Central memory CD4-positive, alpha-beta T cell (primary cell): ENCODE measurements at regions not wholly inside any gene's neighbourhood (a gene's known extent, or its start where the extent isn't known, plus 50 kb on each side); places are given as distances from the start of the nearest gene placed in this dataset.

ENCODE experiments used
- DNase-seq: peaks from one replicate; pipeline ENCODE4 v3.0.0; 2022

DNA sequence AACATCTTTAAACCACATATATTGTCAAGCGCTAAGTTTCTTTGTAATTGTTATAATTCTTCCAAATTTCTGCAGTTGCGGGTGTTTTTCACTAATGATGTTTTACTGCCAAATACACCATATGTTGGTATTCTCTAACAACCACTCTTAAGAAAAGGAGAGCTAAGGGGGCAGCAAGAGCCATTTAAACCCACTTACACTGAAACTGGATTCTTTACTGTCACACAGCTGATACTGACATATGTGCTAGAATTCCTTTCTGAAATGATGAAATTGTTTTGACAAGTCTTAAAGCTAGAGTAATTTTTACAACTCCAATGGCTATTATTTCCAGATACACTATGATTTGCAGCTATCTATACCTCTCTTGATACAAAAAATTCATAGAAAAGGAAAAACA is 483.1 kb downstream of the CDH11 start:
- no peak for DNase-seq

DNA sequence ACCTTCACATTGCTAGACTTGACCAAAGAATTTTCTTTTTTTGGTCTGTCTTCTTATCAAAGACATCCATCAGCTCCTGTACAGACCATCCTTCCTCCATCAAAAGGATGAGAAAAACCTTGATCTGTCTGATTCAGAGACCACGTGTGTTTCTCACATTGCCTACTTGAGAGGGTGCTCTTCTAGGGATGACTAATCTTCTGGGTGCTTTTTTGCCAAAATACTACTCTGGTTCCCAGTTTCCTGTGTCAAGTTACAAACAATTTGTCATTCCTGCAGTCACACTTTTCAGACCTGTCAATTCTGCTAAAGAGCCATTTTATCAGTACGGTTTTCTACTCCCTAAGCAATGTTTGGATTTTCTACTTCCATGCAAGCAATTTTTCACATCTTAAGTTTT is 492.2 kb downstream of the CDH11 start:
- DNase-seq, result no peak

GRCh38 chr16:64627781-64628180 is 494.1 kb downstream of the CDH11 start:
- DNase-seq, result no peak

GRCh38 chr16:64627288-64627687 is 494.6 kb downstream of the CDH11 start:
- DNase-seq, result no peak

DNA sequence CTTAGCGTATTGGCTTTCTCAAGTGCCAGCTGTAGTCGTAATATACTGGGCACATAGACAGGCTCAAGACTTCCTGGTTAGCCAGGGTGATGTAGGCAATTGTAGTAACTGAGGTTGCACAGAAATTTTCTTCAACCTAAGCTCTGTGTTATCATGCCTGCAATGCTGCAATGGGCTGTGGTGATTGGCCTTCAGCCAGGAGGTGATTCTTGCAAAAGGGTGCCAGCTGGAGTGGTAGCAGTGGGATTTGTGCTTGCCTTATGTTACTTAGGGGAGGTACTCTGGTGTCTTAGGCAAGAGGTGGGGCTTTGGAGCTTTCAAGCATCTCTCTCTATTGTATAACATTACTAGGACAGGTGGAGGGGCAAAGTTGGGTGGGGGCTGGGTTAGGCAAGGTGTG is 495.1 kb downstream of the CDH11 start:
- no peak for DNase-seq

DNA sequence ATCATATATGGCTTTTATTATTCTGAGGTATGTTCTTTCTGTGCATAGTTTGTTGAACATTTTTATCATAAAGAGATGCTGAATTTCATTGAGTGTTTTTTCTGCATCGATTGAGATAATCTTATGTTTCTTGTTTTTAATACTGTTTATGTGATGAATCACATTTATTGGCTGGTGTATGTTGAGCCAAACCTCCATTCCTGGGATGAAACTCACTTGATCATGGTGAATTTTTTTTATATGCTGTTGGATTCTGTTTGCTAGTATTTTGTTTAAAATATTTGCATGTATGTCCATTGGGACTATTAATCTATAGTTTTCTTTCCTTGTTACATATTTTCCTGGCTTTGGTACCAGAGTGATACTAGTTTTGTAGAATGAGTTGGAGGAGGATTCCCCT is 500.2 kb downstream of the CDH11 start:
- no peak for DNase-seq

- no peak for DNase-seq
Observed at GRCh38 chr16:64617836-64618476, 503.9 kb downstream of the CDH11 start.

GRCh38 chr16:64615630-64616280 is 506.1 kb downstream of the CDH11 start:
- no peak for DNase-seq

- no peak for DNase-seq
Observed at GRCh38 chr16:64596196-64596595, 525.7 kb downstream of the CDH11 start.

DNA sequence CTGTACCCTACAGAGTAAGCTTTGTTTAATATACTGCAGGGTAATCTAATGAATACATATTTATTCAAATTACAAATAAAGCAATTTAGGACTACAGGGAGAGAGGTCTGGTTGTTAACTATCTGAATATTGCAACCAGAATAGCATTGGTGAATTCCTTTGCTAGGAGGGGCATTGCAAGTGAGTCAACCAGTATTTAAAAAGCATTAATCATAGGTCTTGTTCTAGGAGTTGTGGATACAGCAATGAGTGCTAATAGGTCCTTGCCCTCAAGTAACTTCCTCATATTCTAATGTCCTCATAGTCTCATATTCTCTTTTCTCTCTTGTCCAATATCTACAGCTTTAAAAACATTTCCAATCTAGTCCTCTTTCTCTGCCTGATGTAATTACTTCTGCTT is 531.4 kb downstream of the CDH11 start:
- DNase-seq, result no peak

DNA sequence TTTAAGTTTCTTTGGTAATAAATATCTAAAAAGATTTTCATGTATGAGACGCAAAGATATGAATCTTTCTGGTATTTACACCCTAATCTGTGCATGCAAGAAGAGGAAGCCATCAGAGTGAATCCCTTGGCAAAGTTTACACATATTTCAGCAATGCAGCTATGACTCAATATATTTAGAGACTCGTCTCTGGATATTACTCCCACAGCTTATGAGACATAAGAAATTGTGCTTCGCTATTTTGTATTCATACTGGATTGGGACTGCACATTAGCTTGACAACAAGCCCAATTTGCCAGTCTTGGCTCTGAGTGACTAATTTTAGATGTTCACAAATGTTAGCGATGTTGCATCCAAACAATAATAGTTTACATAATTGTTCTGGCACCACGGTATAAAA is 532.0 kb downstream of the CDH11 start:
- no peak for DNase-seq

GRCh38 chr16:64586781-64587180 is 535.1 kb downstream of the CDH11 start:
- DNase-seq, result no peak

GRCh38 chr16:64585367-64585766 is 536.5 kb downstream of the CDH11 start:
- no peak for DNase-seq

DNA sequence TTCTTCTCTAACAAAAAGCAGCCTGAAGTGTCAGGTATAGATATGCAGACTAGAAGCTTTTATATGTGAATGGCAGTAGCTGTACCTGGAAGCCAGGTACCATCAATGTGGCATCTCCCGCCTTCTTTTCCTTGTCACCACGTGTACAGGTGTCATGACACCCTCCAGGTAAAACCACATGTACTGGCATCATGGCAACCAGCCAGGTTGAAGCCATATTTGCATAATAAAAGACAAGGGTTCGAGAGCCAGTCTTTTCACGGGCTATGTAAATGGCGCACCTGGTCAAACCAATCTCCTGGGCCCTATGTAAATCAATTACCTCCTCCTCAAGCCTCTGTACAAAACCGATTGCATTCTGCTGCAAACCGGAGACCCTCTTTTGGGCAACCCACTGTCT is 541.3 kb downstream of the CDH11 start:
- DNase-seq, result no peak

DNA sequence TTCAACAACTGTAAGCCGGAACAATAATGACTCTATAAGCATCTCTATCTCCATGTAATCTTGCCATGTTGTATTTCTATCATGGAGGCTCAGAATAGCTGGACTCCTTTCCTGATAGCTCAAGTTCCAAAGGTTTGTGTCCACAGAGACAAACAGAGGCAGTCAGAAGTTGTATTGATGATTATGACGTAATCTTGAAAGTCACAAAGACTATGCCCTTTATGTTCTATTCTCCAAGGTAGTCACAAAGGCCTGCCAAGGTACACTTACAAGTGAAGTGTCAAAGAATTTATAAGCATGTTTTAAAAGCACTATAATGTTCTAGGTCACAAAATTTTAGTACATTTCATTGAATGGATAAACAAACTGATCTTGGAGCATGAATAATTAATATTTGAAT is 542.2 kb downstream of the CDH11 start:
- no peak for DNase-seq

GRCh38 chr16:64545768-64546167 is 576.1 kb downstream of the CDH11 start:
- no peak for DNase-seq

- no peak for DNase-seq
Observed at GRCh38 chr16:64544859-64545258, 577.0 kb downstream of the CDH11 start.

GRCh38 chr16:64543441-64543840 is 578.4 kb downstream of the CDH11 start:
- DNase-seq, result no peak

GRCh38 chr16:64543031-64543430 is 578.8 kb downstream of the CDH11 start:
- no peak for DNase-seq

DNA sequence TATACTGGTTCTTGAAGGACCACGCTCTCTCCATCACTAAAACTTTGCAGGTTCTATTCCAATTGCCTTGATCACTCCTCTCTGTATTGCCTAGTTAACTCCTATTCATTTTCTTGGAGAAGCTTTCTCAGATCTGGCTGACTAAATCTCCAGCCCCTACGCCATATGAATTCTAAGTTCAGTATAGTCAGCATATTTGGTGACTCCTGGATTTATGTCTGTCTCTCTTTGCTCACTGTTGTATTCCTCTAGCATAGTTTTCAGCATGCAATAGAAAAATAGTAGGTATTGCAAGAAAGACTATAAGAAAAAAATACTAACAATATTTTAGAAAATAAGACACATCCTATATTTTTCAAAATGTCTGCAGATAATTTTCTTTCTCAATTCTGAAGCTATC is 579.7 kb downstream of the CDH11 start:
- DNase-seq, result no peak

- no peak for DNase-seq
Observed at GRCh38 chr16:64541621-64542020, 580.2 kb downstream of the CDH11 start.

- DNase-seq, result no peak
Observed at GRCh38 chr16:64540434-64540833, 581.4 kb downstream of the CDH11 start.

- DNase-seq, result no peak
Observed at GRCh38 chr16:64539811-64540371, 582.0 kb downstream of the CDH11 start.

DNA sequence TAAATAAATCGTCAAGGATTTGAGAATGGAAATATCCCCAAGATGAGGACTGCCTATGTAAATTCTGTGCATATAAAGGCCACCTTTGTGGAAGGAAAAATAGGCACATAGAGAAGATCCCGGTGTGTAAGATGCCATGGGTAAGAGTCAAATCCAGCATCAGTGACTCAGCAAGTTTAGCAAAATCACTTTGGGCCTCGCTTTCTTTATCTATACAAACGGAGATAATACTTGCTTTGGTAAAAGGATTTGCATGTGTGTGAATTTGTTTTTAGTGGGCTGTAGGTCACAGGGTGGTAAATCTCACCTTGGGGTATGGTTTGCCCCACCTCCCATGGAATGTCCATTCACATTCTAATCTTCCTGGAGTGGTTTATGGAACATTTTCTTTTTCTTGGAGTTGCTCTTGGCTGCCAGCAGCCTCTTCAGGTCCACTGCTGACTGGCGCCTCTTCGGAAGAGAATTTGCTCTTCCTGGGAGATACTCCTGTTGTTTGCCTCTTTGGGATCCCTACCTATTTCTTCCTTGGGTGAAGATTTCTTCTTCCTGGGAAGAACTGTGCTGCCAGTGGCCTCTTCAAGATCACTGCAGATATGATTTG is 587.6 kb downstream of the CDH11 start:
- DNase-seq, result no peak
